ENCODE measurements at regions not wholly inside any gene's neighbourhood (a gene's known extent, or its start where the extent isn't known, plus 50 kb on each side); places are given as distances from the start of the nearest gene placed in this dataset.
"Not testable (repeated sequence)": the region's sequence is repeated elsewhere in the genome, so short reads cannot be mapped to it uniquely, and the experiment has no call there.

GRCh38 chr3:163523375-163523774 lies 1554.9 kb downstream of the SI start:
- H3K36me3 ChIP-seq: no peaks in the 10 kb centered on the region
- H3K4me1 ChIP-seq: no peaks in the 10 kb centered on the region
- no peak for DNase-seq
- no peaks in the 10 kb centered on the region for H3K9me3 ChIP-seq
- no peaks in the 10 kb centered on the region for H3K27me3 ChIP-seq
- TF ChIP-seq CTCF (IDR thresholded peaks at IDR 0.05; ENCODE audit: low read depth, low read length): no peak
- H3K4me3 ChIP-seq (ENCODE audit: low read depth, low read length): no peak overlapping the region

GRCh38 chr3:163521261-163521660 lies 1557.0 kb downstream of the SI start:
- H3K4me3 ChIP-seq (ENCODE audit: low read depth, low read length): no peak overlapping the region
- no peaks in the 10 kb centered on the region for H3K36me3 ChIP-seq
- no peaks in the 10 kb centered on the region for H3K4me1 ChIP-seq
- no peaks in the 10 kb centered on the region for H3K27me3 ChIP-seq
- DNase-seq: no peak
- no peaks in the 10 kb centered on the region for H3K9me3 ChIP-seq
- no peak for TF ChIP-seq CTCF (IDR thresholded peaks at IDR 0.05; ENCODE audit: low read depth, low read length)

- no peaks in the 10 kb centered on the region for H3K36me3 ChIP-seq
- no peak for DNase-seq
- H3K4me3 ChIP-seq (ENCODE audit: low read depth, low read length): no peak overlapping the region
- H3K9me3 ChIP-seq: no peaks in the 10 kb centered on the region
- no peaks in the 10 kb centered on the region for H3K4me1 ChIP-seq
- TF ChIP-seq CTCF (IDR thresholded peaks at IDR 0.05; ENCODE audit: low read depth, low read length): no peak
- H3K27me3 ChIP-seq: no peaks in the 10 kb centered on the region
Observed at GRCh38 chr3:163518065-163518464, 1560.2 kb downstream of the SI start.

GRCh38 chr3:163513149-163513657 lies 1565.1 kb downstream of the SI start:
- Histone ChIP-seq H3K9me3 (no peaks in the 10 kb centered on the region), H3K4me1 (no peaks in the 10 kb centered on the region), H3K27me3 (no peaks in the 10 kb centered on the region), H3K36me3 (no peaks in the 10 kb centered on the region), H3K4me3 (ENCODE audit: low read depth, low read length) (no peak overlapping the region)
- no peak for TF ChIP-seq CTCF (IDR thresholded peaks at IDR 0.05; ENCODE audit: low read depth, low read length)
- no peak for DNase-seq

GRCh38 chr3:163508206-163508605 lies 1570.1 kb downstream of the SI start:
- DNase-seq: no peak
- no peaks in the 10 kb centered on the region for H3K36me3 ChIP-seq
- TF ChIP-seq CTCF (IDR thresholded peaks at IDR 0.05; ENCODE audit: low read depth, low read length): no peak
- no peaks in the 10 kb centered on the region for H3K27me3 ChIP-seq
- no peaks in the 10 kb centered on the region for H3K4me1 ChIP-seq
- H3K4me3 ChIP-seq (ENCODE audit: low read depth, low read length): no peak overlapping the region
- no peaks in the 10 kb centered on the region for H3K9me3 ChIP-seq

- no peak for TF ChIP-seq CTCF (IDR thresholded peaks at IDR 0.05; ENCODE audit: low read depth, low read length)
- no peaks in the 10 kb centered on the region for H3K9me3 ChIP-seq
- H3K4me3 ChIP-seq (ENCODE audit: low read depth, low read length): no peak overlapping the region
- no peak for DNase-seq
- no peaks in the 10 kb centered on the region for H3K27me3 ChIP-seq
- H3K36me3 ChIP-seq: no peaks in the 10 kb centered on the region
- no peaks in the 10 kb centered on the region for H3K4me1 ChIP-seq
Observed at GRCh38 chr3:163504974-163505373, 1573.3 kb downstream of the SI start.

GRCh38 chr3:163499736-163500219 lies 1578.5 kb downstream of the SI start:
- H3K4me3 ChIP-seq (ENCODE audit: low read depth, low read length); H3K4me1 ChIP-seq; H3K9me3 ChIP-seq; H3K36me3 ChIP-seq; DNase-seq; H3K27me3 ChIP-seq: not testable (repeated sequence)

GRCh38 chr3:163498842-163499735 lies 1579.2 kb downstream of the SI start:
- H3K36me3 ChIP-seq; H3K4me3 ChIP-seq (ENCODE audit: low read depth, low read length); H3K4me1 ChIP-seq; DNase-seq; H3K27me3 ChIP-seq; H3K9me3 ChIP-seq: not testable (repeated sequence)

Data from BE2C (cell line).